K562 (cell line): ENCODE measurements at regions not wholly inside any gene's neighbourhood (a gene's known extent, or its start where the extent isn't known, plus 50 kb on each side); places are given as distances from the start of the nearest gene placed in this dataset.
A peak's percentile ranks its signal among the peaks of the same experiment; 100 is the strongest.

Source experiments
- ATAC-seq: fragments of 200-7000 bp; cut with Tn5 transposase; 3 replicates; pipeline ENCODE4 v1.9.1; 2020; ENCODE audit warnings: moderate library complexity
- BruUV-seq: library from RNA; stranded (reverse); fragments of 400-500 nt; replicated peaks from 2 replicates; lab custom pipeline; 2021; lab: Mats Ljungman, UMichigan
- CTCF ChIA-PET: fragments of 300-600 bp; formaldehyde crosslinking; extraction: SDS; loops from one replicate; lab custom pipeline; 2021; ENCODE audit warnings: low intra/inter-chr PET ratio; lab: Yijun Ruan, JAX
- POLR2A ChIA-PET: fragments of 300-600, 350-650 bp; sonication (Branson Sonifier 250); formaldehyde crosslinking; extraction: SDS; loops from one replicate; lab custom pipeline; 2021; ENCODE audit warnings: antibody characterized with exemption, inconsistent platforms; lab: Yijun Ruan, JAX
- DNase-seq, 4 experiments: peaks; one replicate each; pipeline versions ENCODE4 v3.0.0 to v3.0.0-alpha.2; 2011 to 2018; ENCODE audit warnings: low spot score in 3 of 4, mixed read lengths in 3 of 4; ENCODE audit errors: extremely low read depth in 1 of 4
- FAIRE-seq: peaks from 2 replicates; lab custom pipeline; 2011; peaks lifted over from hg19 to GRCh38; lab: Jason Lieb, UNC
- H2AFZ ChIP-seq: 2 replicates; pipeline ENCODE4 v1.6.0; 2011; ENCODE audit warnings: low read depth, low read length, control low read depth, inconsistent platforms
- H3K27ac ChIP-seq: fragments of 200-600 bp; 3 replicates; pipeline ENCODE4 v1.8.0; 2011; ENCODE audit warnings: low read depth, mild to moderate bottlenecking, control low read depth, inconsistent platforms, low read length, moderate library complexity, mixed read lengths; ENCODE audit errors: extremely low read depth
- H3K27me3 ChIP-seq, 2 experiments: fragments of 300-600 bp in 1 of 2; 2 replicates in 1 of 2; 3 replicates in 1 of 2; pipeline versions ENCODE4 v1.6.0 to v1.8.0; 2011; ENCODE audit warnings: inconsistent platforms in 2 of 2, low read length in 2 of 2, mild to moderate bottlenecking in 1 of 2, mixed read lengths in 1 of 2, moderate library complexity in 1 of 2; ENCODE audit not compliant: control insufficient read depth in 2 of 2, insufficient read depth in 2 of 2
- H3K36me3 ChIP-seq: fragments of 300-600 bp; 3 replicates; pipeline ENCODE4 v1.8.0; 2011; ENCODE audit warnings: mild to moderate bottlenecking, low read length, inconsistent platforms; ENCODE audit not compliant: control insufficient read depth, insufficient read depth
- H3K4me1 ChIP-seq, 2 experiments: fragments of 200-600 bp in 1 of 2; replicated peaks in 1 of 2; 2 replicates in 1 of 2; 3 replicates in 1 of 2; pipeline versions ENCODE4 v1.5.1 to v1.8.0; 2011; ENCODE audit warnings: inconsistent platforms in 2 of 2, low read length in 2 of 2, mild to moderate bottlenecking in 1 of 2, mixed read lengths in 1 of 2, moderate library complexity in 1 of 2; ENCODE audit not compliant: control insufficient read depth in 2 of 2, insufficient read depth in 2 of 2
- H3K4me2 ChIP-seq: 2 replicates; pipeline ENCODE4 v1.6.1; 2011; ENCODE audit warnings: low read length, control low read depth, inconsistent platforms, mixed read lengths; ENCODE audit not compliant: insufficient read depth
- H3K4me3 ChIP-seq: fragments of 200-600 bp; sonication (generic), shearing (Covaris generic); 2 replicates; pipeline ENCODE4 v1.5.1; 2016; ENCODE audit warnings: control low read depth, inconsistent platforms
- H3K79me2 ChIP-seq: fragments of 200-600 bp; 3 replicates; pipeline ENCODE4 v1.8.0; 2011; ENCODE audit warnings: low read length, inconsistent platforms; ENCODE audit not compliant: control insufficient read depth, insufficient read depth
- H3K9ac ChIP-seq, 2 experiments: 2 replicates each; pipeline versions ENCODE4 v1.6.0 to v1.6.1; 2011; ENCODE audit warnings: low read depth in 2 of 2, low read length in 2 of 2, control low read depth in 1 of 2, inconsistent platforms in 1 of 2, mild to moderate bottlenecking in 1 of 2, mixed read lengths in 1 of 2; ENCODE audit not compliant: insufficient read depth in 1 of 2
- H3K9me1 ChIP-seq: one replicate; pipeline ENCODE4 v1.6.0; 2011; ENCODE audit warnings: inconsistent platforms, mild to moderate bottlenecking, low read length, moderate library complexity; ENCODE audit not compliant: control insufficient read depth, insufficient read depth
- H3K9me3 ChIP-seq: replicated peaks from 2 replicates; pipeline ENCODE4 v1.5.1; 2011; ENCODE audit warnings: low read depth, low read length, inconsistent platforms; ENCODE audit not compliant: control insufficient read depth, insufficient read depth
- H4K20me1 ChIP-seq: replicated peaks from 2 replicates; pipeline ENCODE4 v1.6.1; 2011; ENCODE audit warnings: low read length, inconsistent platforms, mixed read lengths; ENCODE audit not compliant: control insufficient read depth, insufficient read depth
- ATF3 ChIP-seq, 2 experiments: fragments of 450-650 bp in 1 of 2; sonication (generic) in 1 of 2; formaldehyde crosslinking in 1 of 2; IDR thresholded peaks in 1 of 2; conservative IDR thresholded peaks in 1 of 2; 2 replicates each; pipeline versions ENCODE4 v1.6.1 to v1.8.1; 2016 to 2023; ENCODE audit warnings: mild to moderate bottlenecking in 2 of 2, moderate library complexity in 2 of 2, inconsistent platforms in 1 of 2, missing genetic modification reagents in 1 of 2
- CBX2 ChIP-seq: fragments of 200-600 bp; sonication (generic); IDR thresholded peaks from one replicate; pipeline ENCODE4 v1.6.1; 2012; ENCODE audit warnings: mild to moderate bottlenecking, low read length, inconsistent platforms; ENCODE audit not compliant: insufficient read depth, poor library complexity, severe bottlenecking
- CEBPG ChIP-seq, 3 experiments: fragments of 200-800 bp in 1 of 3; sonication (Bioruptor generic) in 1 of 3; sonication (generic) in 1 of 3; formaldehyde crosslinking in 1 of 3; IDR thresholded peaks in 2 of 3; conservative IDR thresholded peaks in 1 of 3; 2 replicates each; pipeline versions ENCODE4 v1.6.1 to v1.8.0; 2016 to 2022; ENCODE audit warnings: missing compliant biosample characterization in 2 of 3, missing genetic modification characterization in 2 of 3, mild to moderate bottlenecking in 1 of 3, missing genetic modification reagents in 1 of 3
- HOMEZ ChIP-seq: fragments of 250-450 bp; sonication (Bioruptor Pico); IDR thresholded peaks from 2 replicates; pipeline ENCODE4 v1.4.0; 2020; ENCODE audit warnings: mild to moderate bottlenecking, moderate library complexity
- PML ChIP-seq: IDR thresholded peaks from 2 replicates; pipeline ENCODE4 v1.6.1; 2012; ENCODE audit warnings: low read length, inconsistent platforms
- PRDM10 ChIP-seq: fragments of 450-650 bp; IDR thresholded peaks from 2 replicates; pipeline ENCODE4 v1.6.1; 2018; ENCODE audit not compliant: partially characterized antibody
- ZNF174 ChIP-seq: fragments of 250-450 bp; sonication (Bioruptor Pico); IDR thresholded peaks from 2 replicates; pipeline ENCODE4 v1.4.0; 2020; ENCODE audit warnings: mild to moderate bottlenecking
- ZNF589 ChIP-seq: fragments of 200-800 bp; sonication (Bioruptor generic); IDR thresholded peaks from 2 replicates; pipeline ENCODE4 v1.6.1; 2016; ENCODE audit warnings: low read depth, missing genetic modification characterization, missing compliant biosample characterization
- ZNF785 ChIP-seq: fragments of 250-450 bp; sonication (Bioruptor Pico); IDR thresholded peaks from 2 replicates; pipeline ENCODE4 v1.4.0; 2020; ENCODE audit warnings: mild to moderate bottlenecking
- WGBS: fragments of 100-300 bp; shearing (Covaris generic); methylation state at CpG from one replicate; pipeline ENCODE4 v1.1.6; 2016; ENCODE audit warnings: low coverage, mixed read lengths; ENCODE audit not compliant: insufficient coverage; ENCODE audit errors: missing lambda C conversion rate; 5-methylcytosine and 5-hydroxymethylcytosine counted together
- in situ Hi-C: fragments of 300-500 bp; cut with MboI; formaldehyde crosslinking; loops from 4 replicates; pipeline ENCODE4 v1.15.0; 2018; ENCODE audit warnings: inconsistent platforms, mixed read lengths
- intact Hi-C: fragments of 100-400 bp; cut with micrococcal nuclease; formaldehyde crosslinking; loops from 2 replicates; pipeline ENCODE4 v1.14.2; 2022

- ChIA-PET CTCF (no interaction called here), POLR2A (interaction anchor here (0.7 kb wide), 1 partner anchor 244 kb away, joined by 3 read pairs; no protein-coding TSS in a partner anchor)
- Histone ChIP-seq H3K4me1 (no peaks in the 10 kb centered on the region), H3K9me3 (no peaks in the 10 kb centered on the region), H3K36me3 (no peaks in the 10 kb centered on the region), H3K4me3 (no peak overlapping the region), H2AFZ (no peak overlapping the region), H3K27ac (no peak overlapping the region), H3K9me1 (no peaks in the 10 kb centered on the region), H3K79me2 (no peaks in the 10 kb centered on the region), H3K4me2 (no peak overlapping the region), H4K20me1 (no peaks in the 10 kb centered on the region), H3K27me3 (no peaks in the 10 kb centered on the region), H3K9ac (no peak overlapping the region)
- BruUV-seq: no TSS peak
- WGBS: 0% methylated on average over 4 of the region's 4 CpGs
- in situ Hi-C loops: no loop called here
- ATAC-seq: peak; percentile 69
- intact Hi-C loops: no loop called here
- no peak for DNase-seq
- no peak for FAIRE-seq
- TF ChIP-seq CEBPG (CRISPR knock-in tag; IDR thresholded peaks at IDR 0.05) (no peak), CEBPG (tag; conservative IDR thresholded peaks at IDR 0.05 in 1 of 2, IDR thresholded peaks at IDR 0.05 in 1 of 2) (peak; percentile 61 to 74), CBX2 (no peak), ATF3 (IDR thresholded peaks at IDR 0.05) (peak; percentile 60; the same call in 1 of the 2 replicates), ATF3 (CRISPR knock-in tag; conservative IDR thresholded peaks at IDR 0.05) (no peak)
- TF ChIP-seq, all 486 proteins: peak for 2
Observed at GRCh38 chr5:62065050-62065449, 241.0 kb upstream of the KIF2A start.

- POLR2A ChIA-PET: no interaction called here
- in situ Hi-C loops: no loop called here
- BruUV-seq: no TSS peak
- TF ChIP-seq ZNF174 (CRISPR knock-in tag): no peak
- no peak for TF ChIP-seq HOMEZ (CRISPR knock-in tag)
- TF ChIP-seq ZNF785 (CRISPR knock-in tag): no peak
- no peak for TF ChIP-seq PRDM10
- TF ChIP-seq ZNF589: no peak
- no peak for TF ChIP-seq PML
Observed at GRCh38 chr5:62066761-62067277, 239.2 kb upstream of the KIF2A start.

More at GRCh38 chr5:62066761-62067277, 239.2 kb upstream of the KIF2A start:
- H3K4me2 ChIP-seq: no peak overlapping the region
- ATAC-seq (no peak), FAIRE-seq (peak; percentile 56), DNase-seq (no peak)
- H3K9me1 ChIP-seq: no peaks in the 10 kb centered on the region
- H3K27me3 ChIP-seq: no peaks in the 10 kb centered on the region
- H3K4me1 ChIP-seq: no peaks in the 10 kb centered on the region
- CTCF ChIA-PET: no interaction called here
- no peaks in the 10 kb centered on the region for H3K9me3 ChIP-seq
- intact Hi-C loops: no loop called here
- H3K36me3 ChIP-seq: no peaks in the 10 kb centered on the region
- H3K27ac ChIP-seq: no peak overlapping the region
- H4K20me1 ChIP-seq: no peaks in the 10 kb centered on the region
- H3K9ac ChIP-seq: no peak overlapping the region
- H3K4me3 ChIP-seq: no peak overlapping the region
- H2AFZ ChIP-seq: no peak overlapping the region
- H3K79me2 ChIP-seq: no peaks in the 10 kb centered on the region
